OCI-LY7 (cell line): ENCODE measurements at regions not wholly inside any gene's neighbourhood (a gene's known extent, or its start where the extent isn't known, plus 50 kb on each side); places are given as distances from the start of the nearest gene placed in this dataset.
"Not testable (repeated sequence)": the region's sequence is repeated elsewhere in the genome, so short reads cannot be mapped to it uniquely, and the experiment has no call there.

Source experiments
- BruUV-seq: library from RNA; stranded (reverse); fragments of 400-500 nt; replicated peaks from 2 replicates; lab custom pipeline; 2021; lab: Mats Ljungman, UMichigan
- CTCF ChIA-PET: fragments of 300-600 bp; sonication (Branson Sonifier 250); formaldehyde crosslinking; loops from one replicate; lab custom pipeline; 2022; ENCODE audit warnings: antibody characterized with exemption; ENCODE audit not compliant: unreplicated experiment; lab: Charles Lee
- POLR2A ChIA-PET: fragments of 300-600 bp; sonication (Branson Sonifier 250); formaldehyde crosslinking; loops from one replicate; lab custom pipeline; 2022; ENCODE audit warnings: antibody characterized with exemption; lab: Charles Lee
- DNase-seq: peaks from one replicate; pipeline ENCODE4 v3.0.0-alpha.2; 2015; ENCODE audit warnings: low spot score
- H2AFZ ChIP-seq: fragments of 200-600 bp; sonication (generic), shearing (Covaris generic); 2 replicates; pipeline ENCODE4 v1.6.1; 2014; ENCODE audit warnings: mild to moderate bottlenecking, antibody characterized with exemption, low read length, moderate library complexity
- H3K27ac ChIP-seq: fragments of 200-600 bp; sonication (generic); 2 replicates; pipeline ENCODE4 v1.5.1; 2014; ENCODE audit warnings: mixed run types, low read depth, mild to moderate bottlenecking, moderate library complexity, low read length, inconsistent platforms; ENCODE audit not compliant: poor library complexity, severe bottlenecking
- H3K36me3 ChIP-seq: fragments of 200-600 bp; sonication (generic); 2 replicates; pipeline ENCODE4 v1.6.1; 2014; ENCODE audit warnings: mild to moderate bottlenecking, antibody characterized with exemption, low read length, moderate library complexity, mixed read lengths; ENCODE audit not compliant: insufficient read depth
- H3K4me1 ChIP-seq: fragments of 200-600 bp; sonication (generic); 2 replicates; pipeline ENCODE4 v1.5.1; 2014; ENCODE audit warnings: mild to moderate bottlenecking, low read length; ENCODE audit not compliant: insufficient read depth, poor library complexity, severe bottlenecking
- H3K4me2 ChIP-seq: fragments of 200-600 bp; sonication (generic); 2 replicates; pipeline ENCODE4 v1.6.1; 2014; ENCODE audit warnings: mild to moderate bottlenecking, low read length
- H3K4me3 ChIP-seq: fragments of 200-600 bp; sonication (generic); 2 replicates; pipeline ENCODE4 v1.5.1; 2014; ENCODE audit warnings: mild to moderate bottlenecking, low read depth, low read length; ENCODE audit not compliant: poor library complexity, severe bottlenecking
- H3K79me2 ChIP-seq: fragments of 200-600 bp; sonication (generic); 2 replicates; pipeline ENCODE4 v1.6.1; 2016; ENCODE audit warnings: low read depth, mild to moderate bottlenecking, low read length, moderate library complexity, mixed read lengths; ENCODE audit not compliant: insufficient read depth
- H3K9me2 ChIP-seq: fragments of 200-600 bp; sonication (generic); 2 replicates; pipeline ENCODE4 v1.6.1; 2016; ENCODE audit warnings: mild to moderate bottlenecking, low read length, mixed read lengths; ENCODE audit not compliant: insufficient read depth
- H3K9me3 ChIP-seq: fragments of 200-600 bp; sonication (generic); 2 replicates; pipeline ENCODE4 v1.6.1; 2014; ENCODE audit warnings: mild to moderate bottlenecking, mixed run types, low read length, mixed read lengths
- H4K20me1 ChIP-seq: fragments of 200-600 bp; sonication (generic); 2 replicates; pipeline ENCODE4 v1.6.1; 2014; ENCODE audit warnings: mild to moderate bottlenecking, antibody characterized with exemption, low read length, moderate library complexity, mixed read lengths; ENCODE audit not compliant: insufficient read depth
- EZH2phosphoT487 ChIP-seq: fragments of 200-600 bp; sonication (generic); IDR thresholded peaks from 2 replicates; pipeline ENCODE4 v1.6.1; 2018; ENCODE audit warnings: low read depth, borderline replicate concordance, mild to moderate bottlenecking, mixed run types, antibody characterized with exemption, low read length, moderate library complexity, mixed read lengths
- intact Hi-C: fragments of 100-400 bp; cut with micrococcal nuclease; formaldehyde crosslinking; loops from one replicate; pipeline ENCODE4 v1.10.0; 2022; ENCODE audit not compliant: unreplicated experiment
- TF ChIP-seq, protein P1 (sequence below): fragments of 200-600 bp; sonication (generic); conservative IDR thresholded peaks from 2 replicates; pipeline ENCODE4 v1.5.1; 2014; ENCODE audit warnings: mild to moderate bottlenecking, antibody characterized with exemption, low read length, moderate library complexity, mixed read lengths

DNA sequence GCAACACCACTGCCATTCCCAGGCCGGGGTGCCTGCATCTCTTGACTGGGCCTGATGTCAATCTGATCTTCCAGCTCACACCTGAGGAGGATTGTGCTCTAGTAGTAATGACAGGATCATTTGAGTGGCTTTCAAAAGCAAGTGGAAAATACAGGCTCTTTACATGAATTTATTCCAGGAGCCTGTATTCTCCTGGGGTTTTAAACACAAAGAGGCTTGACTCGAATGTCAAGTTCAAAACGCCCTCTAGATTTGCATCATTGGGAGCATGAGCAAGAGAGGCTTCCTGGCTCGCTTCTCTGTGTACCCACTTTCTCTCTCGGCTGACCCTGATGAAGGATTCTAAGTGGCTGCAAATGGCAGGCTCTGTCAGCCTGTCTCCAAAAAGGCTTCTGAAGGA, 199.5 kb upstream of the PUDP start:
- ChIA-PET POLR2A (no interaction called here), CTCF (no interaction called here)
- TF ChIP-seq, protein P1, sequence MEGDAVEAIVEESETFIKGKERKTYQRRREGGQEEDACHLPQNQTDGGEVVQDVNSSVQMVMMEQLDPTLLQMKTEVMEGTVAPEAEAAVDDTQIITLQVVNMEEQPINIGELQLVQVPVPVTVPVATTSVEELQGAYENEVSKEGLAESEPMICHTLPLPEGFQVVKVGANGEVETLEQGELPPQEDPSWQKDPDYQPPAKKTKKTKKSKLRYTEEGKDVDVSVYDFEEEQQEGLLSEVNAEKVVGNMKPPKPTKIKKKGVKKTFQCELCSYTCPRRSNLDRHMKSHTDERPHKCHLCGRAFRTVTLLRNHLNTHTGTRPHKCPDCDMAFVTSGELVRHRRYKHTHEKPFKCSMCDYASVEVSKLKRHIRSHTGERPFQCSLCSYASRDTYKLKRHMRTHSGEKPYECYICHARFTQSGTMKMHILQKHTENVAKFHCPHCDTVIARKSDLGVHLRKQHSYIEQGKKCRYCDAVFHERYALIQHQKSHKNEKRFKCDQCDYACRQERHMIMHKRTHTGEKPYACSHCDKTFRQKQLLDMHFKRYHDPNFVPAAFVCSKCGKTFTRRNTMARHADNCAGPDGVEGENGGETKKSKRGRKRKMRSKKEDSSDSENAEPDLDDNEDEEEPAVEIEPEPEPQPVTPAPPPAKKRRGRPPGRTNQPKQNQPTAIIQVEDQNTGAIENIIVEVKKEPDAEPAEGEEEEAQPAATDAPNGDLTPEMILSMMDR, result no peak
- TF ChIP-seq EZH2phosphoT487, result no peak
- intact Hi-C loops, result no loop called here
- Histone ChIP-seq H3K4me2 (no peak overlapping the region), H3K9me3 (no peaks in the 10 kb centered on the region), H3K27ac (no peak overlapping the region), H3K4me1 (no peaks in the 10 kb centered on the region), H2AFZ (no peak overlapping the region), H3K4me3 (no peak overlapping the region), H3K9me2 (no peaks in the 10 kb centered on the region), H3K36me3 (peaks cover 44% of the 10 kb centered on the region), H4K20me1 (no peaks in the 10 kb centered on the region), H3K79me2 (no peaks in the 10 kb centered on the region)
- no TSS peak for BruUV-seq
- DNase-seq, result no peak

DNA sequence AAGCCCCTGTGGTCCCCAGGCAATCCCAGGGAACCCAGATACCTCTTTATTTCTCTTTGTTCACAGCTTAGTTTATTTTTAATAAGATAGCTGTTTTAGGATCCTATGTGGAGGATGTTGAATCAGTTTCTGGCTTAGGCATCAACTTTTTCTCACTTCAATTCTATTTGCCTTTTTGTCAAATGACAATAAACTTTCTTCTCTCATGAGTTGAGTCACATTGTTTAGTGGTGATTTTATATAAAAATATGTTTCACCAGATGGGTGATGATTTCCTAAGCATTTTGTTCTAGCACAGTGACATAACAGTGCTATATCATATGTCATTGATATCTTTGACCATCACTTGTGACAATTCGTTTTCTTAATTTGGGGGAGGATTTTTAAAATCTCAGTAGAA, 198.1 kb upstream of the PUDP start:
- no peaks in the 10 kb centered on the region for H3K4me1 ChIP-seq
- no peak overlapping the region for H2AFZ ChIP-seq
- intact Hi-C loops, result no loop called here
- H3K4me2 ChIP-seq, result no peak overlapping the region
- BruUV-seq, result no TSS peak
- TF ChIP-seq, protein P1, result no peak
- no peak for TF ChIP-seq EZH2phosphoT487
- H3K36me3 ChIP-seq, result peaks cover 41% of the 10 kb centered on the region
- no peaks in the 10 kb centered on the region for H3K9me3 ChIP-seq
- no peaks in the 10 kb centered on the region for H4K20me1 ChIP-seq
- DNase-seq, result no peak
- H3K79me2 ChIP-seq, result no peaks in the 10 kb centered on the region
- H3K27ac ChIP-seq, result no peak overlapping the region
- POLR2A ChIA-PET, result no interaction called here
- H3K9me2 ChIP-seq, result no peaks in the 10 kb centered on the region
- no peak overlapping the region for H3K4me3 ChIP-seq
- CTCF ChIA-PET, result no interaction called here

DNA sequence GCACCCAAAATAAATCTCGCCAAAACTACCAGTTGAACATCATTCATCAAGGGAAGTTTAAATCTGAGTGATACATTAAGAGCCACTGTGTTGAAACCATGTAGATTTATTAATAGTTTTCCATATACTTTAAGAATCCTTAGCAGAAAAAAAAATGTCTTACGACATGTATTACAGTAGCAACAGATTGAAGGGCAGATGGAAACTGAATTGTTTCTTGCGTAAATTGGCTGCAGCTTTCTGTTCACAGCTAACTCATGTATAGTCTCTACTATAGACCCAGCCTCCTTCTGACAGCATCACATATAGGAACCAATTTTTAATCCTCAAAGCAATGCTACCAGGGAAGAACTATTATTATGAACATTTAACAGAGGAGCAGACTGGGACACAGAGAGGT, 195.2 kb upstream of the PUDP start:
- H4K20me1 ChIP-seq, result no peaks in the 10 kb centered on the region
- no peak overlapping the region for H3K27ac ChIP-seq
- no peak overlapping the region for H3K4me3 ChIP-seq
- BruUV-seq, result no TSS peak
- no peak overlapping the region for H2AFZ ChIP-seq
- no peaks in the 10 kb centered on the region for H3K79me2 ChIP-seq
- peaks cover 47% of the 10 kb centered on the region for H3K36me3 ChIP-seq
- H3K4me1 ChIP-seq, result no peaks in the 10 kb centered on the region
- no peak overlapping the region for H3K4me2 ChIP-seq
- TF ChIP-seq EZH2phosphoT487, result no peak
- TF ChIP-seq, protein P1, result no peak
- POLR2A ChIA-PET, result no interaction called here
- H3K9me2 ChIP-seq, result no peaks in the 10 kb centered on the region
- no peak for DNase-seq
- intact Hi-C loops, result no loop called here
- H3K9me3 ChIP-seq, result no peaks in the 10 kb centered on the region
- CTCF ChIA-PET, result no interaction called here

DNA sequence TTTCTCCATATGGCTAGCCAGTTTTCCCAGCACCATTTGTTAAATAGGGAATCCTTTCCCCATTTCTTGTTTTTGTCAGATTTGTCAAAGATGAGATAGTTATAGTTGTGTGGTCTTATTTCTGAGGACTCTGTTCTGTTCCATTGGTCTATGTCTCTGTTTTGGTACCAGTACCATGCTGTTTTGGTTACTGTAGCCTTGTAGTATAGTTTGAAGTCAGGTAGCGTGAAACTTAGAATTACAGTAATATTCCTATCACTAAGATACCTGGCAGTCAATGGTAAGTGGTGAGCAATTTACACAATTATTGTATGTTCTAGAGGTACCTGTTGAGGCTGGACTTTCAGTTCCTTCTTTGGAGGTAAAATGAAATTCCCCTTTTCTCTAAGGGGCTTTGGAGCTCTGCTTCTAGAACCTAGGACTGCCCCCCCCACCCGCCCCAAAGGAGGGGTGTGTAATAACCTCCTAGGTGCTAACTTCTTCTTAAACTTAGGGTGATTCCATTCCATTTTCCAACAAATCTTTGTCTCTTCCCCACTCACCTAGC, 187.9 kb upstream of the PUDP start:
- CTCF ChIA-PET, H3K4me2 ChIP-seq, H3K9me2 ChIP-seq, H2AFZ ChIP-seq, H3K27ac ChIP-seq, H3K4me1 ChIP-seq, intact Hi-C loops, H3K9me3 ChIP-seq, H4K20me1 ChIP-seq, POLR2A ChIA-PET, BruUV-seq, H3K4me3 ChIP-seq, H3K79me2 ChIP-seq: not testable (repeated sequence)
- peaks cover 60% of the 10 kb centered on the region for H3K36me3 ChIP-seq
- peak; percentile 12 for DNase-seq
